ENCODE measurements at regions not wholly inside any gene's neighbourhood (a gene's known extent, or its start where the extent isn't known, plus 50 kb on each side); places are given as distances from the start of the nearest gene placed in this dataset.

GRCh38 chr7:131969560-131969959 is 413.1 kb upstream of the PODXL start:
- TF ChIP-seq EZH2 (IDR thresholded peaks at IDR 0.05): no peak
- TF ChIP-seq CTCF (IDR thresholded peaks at IDR 0.05): no peak
- no peak for TF ChIP-seq EZH2phosphoT487 (IDR thresholded peaks at IDR 0.05)
- Mint-ChIP-seq H3K27me3 (ENCODE audit: insufficient read depth, low read depth) (no peaks in the 10 kb centered on the region), H3K9me3 (no peaks in the 10 kb centered on the region), H3K4me1 (peaks cover 2% of the 10 kb centered on the region), H3K27ac (no peak overlapping the region), H3K36me3 (no peaks in the 10 kb centered on the region), H3K4me3 (no peak overlapping the region)
- Histone ChIP-seq H3K27me3 (no peaks in the 10 kb centered on the region), H4K20me1 (ENCODE audit: low read depth) (no peaks in the 10 kb centered on the region), H3K79me2 (ENCODE audit: low read depth) (no peaks in the 10 kb centered on the region), H3K9me3 (ENCODE audit: low read depth) (no peaks in the 10 kb centered on the region), H3K9ac (no peak overlapping the region), H3K4me1 (no peaks in the 10 kb centered on the region), H3F3A (ENCODE audit: low read depth) (no peaks in the 10 kb centered on the region), H3K27ac (no peak overlapping the region), H3K4me2 (no peak overlapping the region), H2AFZ (replicated peaks) (no peak overlapping the region), H3K36me3 (no peaks in the 10 kb centered on the region), H3K4me3 (no peak overlapping the region)
- DNase-seq (ENCODE audit: low spot score): no peak

- H3K27ac Mint-ChIP-seq: no peak overlapping the region
- no peaks in the 10 kb centered on the region for H3K79me2 ChIP-seq (ENCODE audit: low read depth)
- H3K4me3 ChIP-seq: no peak overlapping the region
- TF ChIP-seq EZH2phosphoT487 (IDR thresholded peaks at IDR 0.05) (no peak), CTCF (IDR thresholded peaks at IDR 0.05) (no peak), EZH2 (IDR thresholded peaks at IDR 0.05) (no peak)
- no peak overlapping the region for H3K4me2 ChIP-seq
- no peaks in the 10 kb centered on the region for H3K4me1 ChIP-seq
- peaks cover 2% of the 10 kb centered on the region for H3K4me1 Mint-ChIP-seq
- no peaks in the 10 kb centered on the region for H3F3A ChIP-seq (ENCODE audit: low read depth)
- no peak overlapping the region for H3K4me3 Mint-ChIP-seq
- no peaks in the 10 kb centered on the region for H3K9me3 Mint-ChIP-seq
- H3K27ac ChIP-seq: no peak overlapping the region
- H3K27me3 Mint-ChIP-seq (ENCODE audit: insufficient read depth, low read depth): no peaks in the 10 kb centered on the region
- no peaks in the 10 kb centered on the region for H3K36me3 Mint-ChIP-seq
- no peak overlapping the region for H2AFZ ChIP-seq (replicated peaks)
- H3K36me3 ChIP-seq: no peaks in the 10 kb centered on the region
- no peaks in the 10 kb centered on the region for H3K27me3 ChIP-seq
- H3K9ac ChIP-seq: no peak overlapping the region
- H4K20me1 ChIP-seq (ENCODE audit: low read depth): no peaks in the 10 kb centered on the region
- no peaks in the 10 kb centered on the region for H3K9me3 ChIP-seq (ENCODE audit: low read depth)
- no peak for DNase-seq (ENCODE audit: low spot score)
Observed at GRCh38 chr7:131967216-131967730, 410.8 kb upstream of the PODXL start.

- Mint-ChIP-seq H3K36me3 (no peaks in the 10 kb centered on the region), H3K4me3 (no peak overlapping the region), H3K27me3 (ENCODE audit: insufficient read depth, low read depth) (peaks cover 2% of the 10 kb centered on the region), H3K27ac (no peak overlapping the region), H3K4me1 (peaks cover 11% of the 10 kb centered on the region), H3K9me3 (no peaks in the 10 kb centered on the region)
- H3K9me3 ChIP-seq (ENCODE audit: low read depth): no peaks in the 10 kb centered on the region
- TF ChIP-seq CTCF (IDR thresholded peaks at IDR 0.05) (no peak), EZH2phosphoT487 (IDR thresholded peaks at IDR 0.05) (no peak), EZH2 (IDR thresholded peaks at IDR 0.05) (no peak)
- no peaks in the 10 kb centered on the region for H3K36me3 ChIP-seq
- H3K4me3 ChIP-seq: no peak overlapping the region
- H3K27ac ChIP-seq: no peak overlapping the region
- H3K27me3 ChIP-seq: no peaks in the 10 kb centered on the region
- no peak overlapping the region for H3K9ac ChIP-seq
- peaks cover 7% of the 10 kb centered on the region for H3K4me1 ChIP-seq
- H3K4me2 ChIP-seq: no peak overlapping the region
- DNase-seq (ENCODE audit: low spot score): no peak
- no peak overlapping the region for H2AFZ ChIP-seq (replicated peaks)
- H4K20me1 ChIP-seq (ENCODE audit: low read depth): no peaks in the 10 kb centered on the region
- no peaks in the 10 kb centered on the region for H3K79me2 ChIP-seq (ENCODE audit: low read depth)
- H3F3A ChIP-seq (ENCODE audit: low read depth): peaks cover 4% of the 10 kb centered on the region
Observed at GRCh38 chr7:131964203-131964602, 407.8 kb upstream of the PODXL start.
